Tibial artery (tissue), 4 donors: ENCODE measurements at regions not wholly inside any gene's neighbourhood (a gene's known extent, or its start where the extent isn't known, plus 50 kb on each side); places are given as distances from the start of the nearest gene placed in this dataset.

Experiments
- DNase-seq, 2 donors: peaks; one replicate each; pipeline ENCODE4 v3.0.0-alpha.2; 2019
- H3K27ac ChIP-seq, 2 donors: fragments of 200-600 bp; sonication (generic) in 1 of 2; 1 replicate in 1 of 2; 2 replicates in 1 of 2; pipeline ENCODE4 v1.5.1; 2018 to 2019; ENCODE audit warnings: mild to moderate bottlenecking in 1 of 2
- H3K27me3 ChIP-seq, 2 donors: fragments of 200-600 bp; sonication (generic) in 1 of 2; one replicate each; pipeline versions ENCODE4 v1.5.1 to v1.6.0; 2016 to 2019
- H3K36me3 ChIP-seq, 3 donors: fragments of 200-600 bp; sonication (generic) in 2 of 3; one replicate each; pipeline ENCODE4 v1.5.1; 2016 to 2019; ENCODE audit warnings: mild to moderate bottlenecking in 2 of 3
- H3K4me1 ChIP-seq, 4 donors: fragments of 200-600 bp; sonication (generic) in 2 of 4; 1 replicate in 3 of 4; 2 replicates in 1 of 4; pipeline ENCODE4 v1.5.1; 2016 to 2019
- H3K4me3 ChIP-seq, 2 donors: fragments of 200-600 bp; sonication (generic) in 1 of 2; 1 replicate in 1 of 2; 2 replicates in 1 of 2; pipeline ENCODE4 v1.5.1; 2018 to 2019; ENCODE audit warnings: mild to moderate bottlenecking in 2 of 2
- H3K9me3 ChIP-seq, 3 donors: fragments of 200-600 bp; sonication (generic) in 1 of 3; one replicate each; pipeline ENCODE4 v1.5.1; 2016 to 2019
- CTCF ChIP-seq, 2 experiments: fragments of 200-600 bp in 1 of 2; fragments of 450-650 bp in 1 of 2; IDR thresholded peaks; one replicate each; pipeline ENCODE4 v1.5.1; 2017 to 2019; ENCODE audit warnings: antibody characterized with exemption in 2 of 2, mild to moderate bottlenecking in 1 of 2, moderate library complexity in 1 of 2
- intact Hi-C: fragments of 100-400 bp; cut with DNase I; formaldehyde crosslinking; loops from one replicate; pipeline ENCODE4 v1.15.0; 2023; ENCODE audit warnings: low total_unique reads

- DNase-seq: no peak
- TF ChIP-seq CTCF (IDR thresholded peaks at IDR 0.05): no peak
- H3K27ac ChIP-seq: no peak overlapping the region
- no peak overlapping the region for H3K4me3 ChIP-seq
- H3K36me3 ChIP-seq: no peaks in the 10 kb centered on the region
- H3K4me1 ChIP-seq: no peaks in the 10 kb centered on the region
- intact Hi-C loops: no loop called here
- H3K9me3 ChIP-seq: no peaks in the 10 kb centered on the region
- H3K27me3 ChIP-seq: no peaks in the 10 kb centered on the region
Measured at GRCh38 chr2:147165697-147166382, 679.0 kb upstream of the ACVR2A start.

- Histone ChIP-seq H3K4me1 (no peaks in the 10 kb centered on the region), H3K27me3 (no peaks in the 10 kb centered on the region), H3K27ac (no peak overlapping the region), H3K9me3 (no peaks in the 10 kb centered on the region), H3K36me3 (no peaks in the 10 kb centered on the region), H3K4me3 (no peak overlapping the region)
- no peak for DNase-seq
- intact Hi-C loops: no loop called here
- no peak for TF ChIP-seq CTCF (IDR thresholded peaks at IDR 0.05)
Measured at GRCh38 chr2:147164563-147164962, 680.3 kb upstream of the ACVR2A start.

- no peaks in the 10 kb centered on the region for H3K9me3 ChIP-seq
- H3K27me3 ChIP-seq: no peaks in the 10 kb centered on the region
- no peak overlapping the region for H3K4me3 ChIP-seq
- H3K27ac ChIP-seq: no peak overlapping the region
- no peaks in the 10 kb centered on the region for H3K4me1 ChIP-seq
- no peaks in the 10 kb centered on the region for H3K36me3 ChIP-seq
- TF ChIP-seq CTCF (IDR thresholded peaks at IDR 0.05): no peak
- intact Hi-C loops: no loop called here
- no peak for DNase-seq
Measured at GRCh38 chr2:147161746-147162145, 683.1 kb upstream of the ACVR2A start.

DNA sequence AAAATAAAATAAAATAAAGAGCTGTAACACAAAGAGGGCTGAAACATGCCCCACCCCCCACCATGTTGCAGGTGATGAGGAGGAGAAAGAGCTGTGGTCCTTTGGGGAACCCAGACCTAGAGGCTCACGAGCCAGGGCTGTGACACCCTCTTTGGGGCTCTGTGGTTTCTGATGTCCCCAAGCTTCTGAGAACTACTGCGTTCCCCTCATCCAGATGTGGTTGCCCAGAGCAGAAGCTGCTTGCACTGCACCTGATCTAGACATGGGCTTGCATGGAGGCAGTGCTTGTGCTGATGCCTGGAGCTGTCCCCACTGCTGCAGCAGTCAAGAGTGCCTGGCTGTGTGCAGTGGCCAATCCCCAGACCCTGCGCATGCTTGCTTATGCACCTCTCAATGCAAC lies 687.9 kb upstream of the ACVR2A start:
- Histone ChIP-seq H3K4me1 (no peaks in the 10 kb centered on the region), H3K36me3 (no peaks in the 10 kb centered on the region), H3K27me3 (no peaks in the 10 kb centered on the region), H3K4me3 (no peak overlapping the region), H3K9me3 (no peaks in the 10 kb centered on the region), H3K27ac (no peak overlapping the region)
- DNase-seq: no peak
- no peak for TF ChIP-seq CTCF (IDR thresholded peaks at IDR 0.05)
- intact Hi-C loops: no loop called here

DNA sequence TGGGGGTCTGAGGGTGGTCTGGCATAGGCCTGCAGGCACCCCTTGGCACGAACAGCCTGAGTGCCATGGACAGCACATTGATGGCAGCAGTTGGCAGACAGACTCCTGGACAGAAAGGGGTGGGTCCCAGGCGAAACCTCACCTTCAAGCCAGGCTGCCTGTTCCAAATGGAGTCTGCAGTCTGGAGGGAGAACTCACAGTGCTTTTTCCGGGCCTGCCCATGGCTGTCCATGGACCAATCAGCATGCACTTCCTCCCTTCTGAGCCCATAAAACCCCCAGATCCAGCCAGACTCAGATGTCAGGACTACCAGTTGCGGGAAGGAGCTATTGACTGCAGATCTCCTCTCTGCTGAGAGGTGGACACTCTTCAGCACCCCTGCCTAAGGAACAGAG lies 694.6 kb upstream of the ACVR2A start:
- no peak overlapping the region for H3K27ac ChIP-seq
- H3K36me3 ChIP-seq: no peaks in the 10 kb centered on the region
- H3K27me3 ChIP-seq: no peaks in the 10 kb centered on the region
- no peak for TF ChIP-seq CTCF (IDR thresholded peaks at IDR 0.05)
- no peak overlapping the region for H3K4me3 ChIP-seq
- no peaks in the 10 kb centered on the region for H3K4me1 ChIP-seq
- H3K9me3 ChIP-seq: no peaks in the 10 kb centered on the region
- DNase-seq: no peak
- intact Hi-C loops: no loop called here
